GM18499 (cell line): ENCODE measurements at regions not wholly inside any gene's neighbourhood (a gene's known extent, or its start where the extent isn't known, plus 50 kb on each side); places are given as distances from the start of the nearest gene placed in this dataset.
"Not testable (repeated sequence)": the region's sequence is repeated elsewhere in the genome, so short reads cannot be mapped to it uniquely, and the experiment has no call there.

Experiments used
- ATAC-seq: cut with Tn5 transposase; IDR thresholded peaks from one replicate; pipeline ENCODE4 v1.9.1; 2021; ENCODE audit warnings: moderate number of reproducible peaks; ENCODE audit not compliant: insufficient read depth, unreplicated experiment

DNA sequence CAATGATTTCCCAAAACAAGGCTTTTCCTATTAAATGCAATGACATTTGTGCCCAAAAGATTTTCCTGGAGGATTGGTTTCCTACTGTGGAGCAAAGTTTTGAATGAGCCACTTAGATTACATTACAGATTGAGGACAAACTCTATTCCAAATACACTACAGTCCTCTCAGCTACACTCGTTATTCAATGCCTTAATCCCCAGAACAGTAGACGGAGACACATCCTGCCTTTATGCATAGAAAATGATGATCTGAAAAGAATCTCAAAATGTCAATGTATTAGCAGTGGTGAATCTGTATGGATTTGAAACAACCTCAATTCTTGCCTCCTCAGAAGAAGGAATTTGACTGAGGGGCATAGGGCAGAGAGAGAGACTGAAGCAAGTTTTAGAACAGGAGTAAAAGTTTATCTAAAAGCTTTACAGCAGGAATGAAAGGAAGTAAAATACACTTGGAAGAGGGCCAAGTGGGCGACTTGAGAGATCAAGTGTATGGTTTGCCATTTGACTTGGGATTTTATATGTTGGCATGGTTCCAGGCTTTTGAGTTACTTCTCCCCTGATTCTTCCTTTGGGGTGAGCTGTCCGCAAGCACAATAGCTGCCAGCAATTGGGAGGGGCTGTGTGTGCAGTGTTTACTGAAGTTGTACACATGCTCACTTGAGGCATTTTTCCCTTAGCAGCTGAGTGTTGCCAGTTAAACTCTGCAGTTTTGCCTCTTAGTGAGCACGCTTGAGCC is 891.9 kb upstream of the MBL2 start:
- no peak for ATAC-seq

DNA sequence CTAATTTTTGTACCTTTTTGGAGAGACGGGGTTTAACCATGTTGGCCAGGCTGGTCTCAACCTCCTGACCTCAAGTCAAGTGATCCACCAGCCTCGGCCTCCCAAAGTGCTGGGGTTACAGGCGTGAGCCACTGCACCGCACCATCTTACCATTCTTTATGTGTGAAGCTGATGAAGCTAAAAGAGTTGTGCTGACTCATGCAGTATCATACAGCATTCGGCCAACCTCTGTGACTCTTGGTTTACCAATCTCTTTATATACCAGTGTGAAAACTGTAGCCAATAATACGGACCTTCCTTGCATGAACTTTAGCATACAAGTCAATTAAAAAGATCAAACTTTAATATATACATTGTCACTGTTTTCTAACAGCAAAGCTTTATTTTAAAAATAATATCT is 878.2 kb upstream of the MBL2 start:
- ATAC-seq: no peak

GRCh38 chr10:53647221-53647620 is 874.6 kb upstream of the MBL2 start:
- ATAC-seq: not testable (repeated sequence)

DNA sequence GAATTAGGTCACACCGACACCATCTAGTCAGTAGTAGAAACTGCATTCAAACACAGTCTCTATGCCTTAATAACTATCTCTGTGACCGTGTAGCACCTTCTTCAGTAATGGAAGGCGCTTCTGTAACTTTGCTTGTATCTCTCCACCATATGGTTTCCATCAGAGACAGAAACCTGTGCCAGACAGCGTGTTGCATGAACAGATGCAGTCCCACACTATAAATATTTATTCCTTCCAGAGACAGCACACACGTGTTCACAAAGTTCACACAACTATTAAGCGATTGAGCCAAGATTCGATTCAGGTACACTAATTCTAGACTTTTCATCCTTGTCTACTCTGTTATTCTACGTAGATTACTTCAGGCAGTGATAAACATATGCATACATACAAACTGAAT is 873.9 kb upstream of the MBL2 start:
- no peak for ATAC-seq

DNA sequence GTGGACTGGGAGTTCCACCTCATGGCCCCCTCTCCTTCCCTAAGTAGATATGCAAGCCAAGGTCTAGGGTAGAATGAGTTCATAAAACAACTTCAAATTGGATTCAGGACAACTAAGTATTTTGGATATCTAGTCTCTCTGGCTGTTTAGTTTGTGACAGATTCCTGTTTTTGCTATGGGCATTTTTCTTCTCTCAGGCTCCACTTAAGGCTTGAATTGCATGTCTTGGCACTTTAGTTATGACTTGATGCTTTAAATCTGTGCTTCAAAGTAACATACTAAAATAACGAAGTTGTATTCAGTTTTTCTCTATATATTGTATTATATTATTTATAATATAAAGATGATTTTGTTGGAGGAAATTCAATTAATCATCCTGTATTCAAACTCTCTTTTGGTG is 873.4 kb upstream of the MBL2 start:
- no peak for ATAC-seq

DNA sequence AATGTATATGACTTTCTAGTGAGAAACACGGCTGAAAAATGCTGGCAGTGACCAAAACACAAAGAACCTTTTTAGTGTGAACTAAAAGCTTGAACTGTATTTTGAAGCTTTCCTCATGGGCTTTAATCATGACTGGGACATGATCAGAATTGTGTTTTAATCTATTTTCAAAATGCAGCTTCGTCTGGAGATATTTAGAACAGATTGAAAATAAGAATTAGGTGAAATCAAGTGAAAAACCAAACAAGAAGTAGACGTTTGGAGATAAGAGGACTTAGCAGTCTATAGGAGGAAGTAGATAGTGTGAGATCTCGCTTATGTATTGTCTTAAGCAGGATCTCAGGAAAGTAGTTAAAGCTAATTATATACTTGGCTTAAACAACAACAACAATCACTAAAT is 865.4 kb upstream of the MBL2 start:
- ATAC-seq: no peak

GRCh38 chr10:53624722-53625121 is 852.1 kb upstream of the MBL2 start:
- no peak for ATAC-seq

DNA sequence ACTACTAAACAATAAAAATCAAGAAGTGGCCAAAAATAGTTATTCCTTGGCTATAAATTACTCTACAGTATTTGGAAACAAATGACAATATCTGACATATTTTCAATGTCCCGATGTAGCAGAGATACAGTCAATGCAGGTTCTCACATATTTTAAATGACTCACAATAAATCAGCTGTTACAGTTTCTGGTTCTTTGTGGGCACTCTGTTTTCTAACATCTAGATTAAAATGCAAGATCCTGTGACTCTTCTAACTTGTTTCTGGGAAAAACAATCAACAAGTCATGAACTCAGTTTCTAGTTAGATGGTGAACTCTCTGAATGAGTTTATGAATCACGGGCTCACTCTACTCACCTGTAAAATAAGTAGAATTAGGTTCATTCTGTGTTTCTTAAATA is 849.6 kb upstream of the MBL2 start:
- no peak for ATAC-seq

- ATAC-seq: no peak
These were observed 847.1 kb upstream of the MBL2 start for GRCh38 chr10:53619671-53620070.

- no peak for ATAC-seq
These were observed 835.1 kb upstream of the MBL2 start for GRCh38 chr10:53607691-53608090.

DNA sequence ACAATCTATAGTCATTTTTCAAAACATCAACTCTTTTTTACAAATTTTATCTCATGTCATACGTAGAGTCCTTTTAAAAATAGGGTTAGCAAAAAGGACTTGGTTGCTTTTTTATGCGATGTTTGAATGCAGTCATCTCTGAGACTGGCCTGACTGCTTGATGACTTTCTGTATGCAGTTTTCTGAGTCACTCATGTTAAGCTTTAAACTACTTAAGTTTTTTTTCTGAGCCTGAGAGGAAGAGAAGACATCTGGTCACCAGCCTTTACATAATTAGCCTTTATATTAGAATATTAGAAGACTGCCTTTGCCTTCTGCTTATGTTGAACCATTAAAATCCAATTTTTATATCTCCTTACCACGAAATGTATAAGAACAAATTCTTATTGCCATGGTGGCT is 834.4 kb upstream of the MBL2 start:
- no peak for ATAC-seq

DNA sequence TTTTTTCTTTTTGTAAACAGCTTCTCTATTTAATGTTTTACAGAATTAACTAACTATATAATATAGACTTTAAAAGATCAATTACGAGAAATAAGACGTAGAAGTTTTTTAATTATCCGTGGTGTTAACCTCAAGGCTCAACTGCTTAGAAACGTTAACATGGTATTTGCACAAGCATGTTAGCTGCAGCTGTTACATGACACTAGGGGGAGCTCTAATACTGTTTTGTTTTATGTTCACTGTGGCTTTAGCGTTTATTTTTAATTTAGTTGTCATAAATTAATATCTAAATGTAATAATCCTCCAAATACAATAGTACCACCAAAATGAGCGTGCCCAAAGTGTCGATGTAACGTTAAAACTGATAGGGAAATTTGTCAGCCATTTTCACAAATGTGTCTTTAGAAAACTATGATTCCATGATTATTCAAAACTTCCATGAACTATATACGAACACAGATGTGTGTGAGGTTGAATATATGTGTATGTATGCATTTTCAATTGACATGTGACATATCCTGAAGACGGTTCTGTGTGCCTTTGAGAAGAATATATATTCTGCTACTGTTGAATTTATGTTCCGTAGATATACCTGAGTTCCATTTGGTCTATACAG is 828.8 kb upstream of the MBL2 start:
- no peak for ATAC-seq

DNA sequence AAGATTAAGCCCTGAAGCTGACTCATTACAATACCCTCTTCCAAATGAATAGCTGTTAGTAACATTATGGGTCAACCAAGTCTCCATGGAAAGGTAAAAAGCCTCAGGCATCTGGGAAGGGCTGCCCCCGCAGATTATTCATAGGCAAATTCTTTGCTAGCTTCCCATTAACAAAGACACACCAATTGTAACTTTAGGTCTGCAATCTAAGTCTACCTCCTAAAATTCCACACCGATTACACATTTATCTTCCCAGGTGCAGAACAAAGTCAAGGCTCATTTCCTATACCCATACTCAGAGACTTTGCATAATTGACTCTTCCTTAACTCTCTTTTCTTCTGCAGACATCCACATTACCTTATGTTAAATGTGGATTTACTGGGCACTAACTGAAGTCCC is 826.3 kb upstream of the MBL2 start:
- no peak for ATAC-seq

- no peak for ATAC-seq
These were observed 825.3 kb upstream of the MBL2 start for GRCh38 chr10:53597835-53598251.

- ATAC-seq: no peak
These were observed 807.9 kb upstream of the MBL2 start for GRCh38 chr10:53580465-53580864.

DNA sequence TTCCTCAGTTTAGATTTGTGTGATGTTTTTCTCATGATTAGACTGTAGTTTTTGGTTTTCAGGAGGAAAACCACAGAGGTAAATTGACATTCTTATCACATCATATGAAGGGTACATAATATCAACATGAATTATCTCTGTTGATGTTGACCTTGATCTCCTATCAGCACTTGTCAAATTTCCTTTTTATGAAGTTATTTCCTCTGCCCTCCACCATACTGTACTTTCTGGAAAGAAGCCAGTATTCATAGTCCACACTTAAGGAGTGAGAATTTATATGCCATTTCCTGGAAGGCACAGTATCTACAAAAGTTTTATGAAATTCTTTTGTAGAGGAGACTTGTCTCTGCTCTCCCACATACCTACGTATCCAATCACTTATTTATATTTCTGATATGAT is 807.2 kb upstream of the MBL2 start:
- no peak for ATAC-seq

DNA sequence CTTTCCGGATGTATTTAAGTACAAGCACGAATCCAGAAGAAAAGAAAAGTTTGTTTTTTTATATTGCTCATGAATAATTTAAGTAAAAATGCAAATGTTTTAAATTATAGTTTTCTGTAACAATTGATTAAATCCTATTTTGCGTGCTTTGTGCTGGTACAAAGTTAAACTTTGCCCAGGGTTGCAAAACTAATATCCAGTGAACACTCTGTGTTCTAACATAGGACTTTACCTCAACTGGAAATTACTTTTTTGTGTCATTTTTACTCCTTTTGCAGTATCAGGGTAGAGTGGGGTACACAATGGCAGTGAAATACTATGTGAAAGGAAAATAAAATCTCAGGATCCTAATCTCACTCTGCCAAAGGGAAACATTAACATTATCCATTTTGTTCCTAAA is 801.4 kb upstream of the MBL2 start:
- ATAC-seq: no peak

- no peak for ATAC-seq
These were observed 800.9 kb upstream of the MBL2 start for GRCh38 chr10:53573498-53573897.

DNA sequence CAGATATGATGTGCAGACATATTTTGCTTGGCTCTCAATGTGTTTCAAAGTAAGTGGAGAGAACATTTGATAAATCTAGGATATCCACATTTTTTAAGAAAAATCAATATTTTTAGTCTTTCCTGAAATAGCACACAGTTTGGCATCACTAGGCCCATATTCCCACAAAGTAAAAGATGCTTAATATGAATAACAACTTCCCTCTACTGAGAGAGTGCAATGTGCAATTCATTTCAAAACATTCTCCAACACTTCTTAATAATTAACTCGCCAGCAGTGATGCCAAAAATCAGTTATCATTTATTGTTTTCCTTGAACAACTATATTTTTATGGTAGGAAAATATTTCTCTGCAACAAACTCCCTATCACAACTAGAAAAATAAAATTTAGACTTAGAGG is 800.2 kb upstream of the MBL2 start:
- ATAC-seq: no peak

DNA sequence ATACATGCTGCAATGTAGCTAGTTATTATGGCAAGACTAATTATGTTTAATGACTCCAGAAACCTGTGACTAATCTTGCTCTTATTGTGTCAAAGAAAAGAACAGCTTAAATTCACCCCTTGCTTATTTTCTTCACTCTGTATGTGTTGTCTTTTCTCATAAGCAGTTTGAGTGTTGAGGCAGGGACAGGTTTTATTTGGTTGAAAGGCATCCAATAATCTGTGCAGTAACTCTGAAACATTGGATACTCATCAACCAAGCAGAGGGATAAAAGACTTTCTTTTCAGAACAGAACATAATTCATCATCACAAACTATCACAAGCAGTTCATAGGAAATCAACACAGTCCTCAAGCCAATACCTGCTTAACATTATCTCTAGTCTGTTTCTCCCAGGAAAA is 797.6 kb upstream of the MBL2 start:
- ATAC-seq: no peak

- ATAC-seq: no peak
These were observed 796.9 kb upstream of the MBL2 start for GRCh38 chr10:53569455-53569854.

GRCh38 chr10:53548664-53549063 is 776.1 kb upstream of the MBL2 start:
- ATAC-seq: no peak
